UCSD-AML1 (cell line): ENCODE measurements at regions not wholly inside any gene's neighbourhood (a gene's known extent, or its start where the extent isn't known, plus 50 kb on each side); places are given as distances from the start of the nearest gene placed in this dataset.

Source experiments
- DNase-seq: peaks from one replicate; lab custom pipeline; 2025; ENCODE audit not compliant: unreplicated experiment; lab: John Stamatoyannopoulos, UW

- no peak for DNase-seq
Measured at GRCh38 chr11:45477588-45477987, 187.8 kb downstream of the CHST1 start.

DNA sequence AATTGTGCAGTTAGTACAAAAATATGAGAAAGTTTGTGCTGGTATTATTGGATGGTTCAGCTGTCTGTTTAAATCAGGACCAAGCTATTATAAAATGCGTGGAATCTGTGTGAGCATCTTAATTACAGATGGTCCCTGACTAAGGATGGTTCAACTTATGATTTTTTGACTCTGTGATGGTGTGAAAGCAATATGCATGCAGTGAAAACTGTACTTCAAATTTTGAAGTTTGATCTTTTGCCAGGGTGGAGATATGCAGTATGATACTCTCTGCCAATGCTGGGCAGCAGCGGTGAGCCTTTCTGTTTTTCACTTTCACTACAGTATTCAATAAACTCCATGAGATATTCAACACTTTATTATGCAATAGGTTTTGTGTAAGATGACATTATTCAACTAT is 189.3 kb downstream of the CHST1 start:
- no peak for DNase-seq

GRCh38 chr11:45475173-45475572 is 189.0 kb upstream of the SYT13 start:
- DNase-seq: no peak

DNA sequence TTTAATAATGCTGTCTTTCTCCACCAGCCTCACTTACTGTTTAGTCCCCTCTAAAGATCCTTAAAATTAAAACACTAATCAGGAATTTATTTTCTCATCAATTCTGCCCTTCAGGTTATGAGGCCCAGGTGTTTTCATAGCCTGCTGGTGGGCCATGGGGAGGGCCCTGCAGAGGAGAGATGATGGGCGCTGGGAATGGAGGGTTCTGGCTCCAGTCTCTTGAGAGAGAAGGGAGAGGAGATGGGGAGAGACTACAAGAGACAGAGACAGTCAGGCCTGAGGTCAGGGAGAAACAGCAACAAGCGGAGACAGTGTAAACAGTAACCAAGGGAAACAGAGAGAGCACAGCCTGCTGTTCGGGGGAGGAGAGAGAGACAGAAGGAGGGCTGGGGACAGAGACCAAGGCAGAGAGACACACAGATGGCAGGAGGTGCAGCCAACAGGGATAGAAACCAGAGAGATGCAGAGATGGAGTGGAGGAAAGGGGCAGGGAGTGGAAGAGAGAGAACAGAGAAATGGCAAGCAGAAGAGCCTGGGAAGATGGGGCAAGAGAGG is 187.3 kb upstream of the SYT13 start:
- DNase-seq: no peak

GRCh38 chr11:45472716-45473317 is 186.7 kb upstream of the SYT13 start:
- DNase-seq: no peak

GRCh38 chr11:45471266-45471665 is 185.1 kb upstream of the SYT13 start:
- no peak for DNase-seq

DNA sequence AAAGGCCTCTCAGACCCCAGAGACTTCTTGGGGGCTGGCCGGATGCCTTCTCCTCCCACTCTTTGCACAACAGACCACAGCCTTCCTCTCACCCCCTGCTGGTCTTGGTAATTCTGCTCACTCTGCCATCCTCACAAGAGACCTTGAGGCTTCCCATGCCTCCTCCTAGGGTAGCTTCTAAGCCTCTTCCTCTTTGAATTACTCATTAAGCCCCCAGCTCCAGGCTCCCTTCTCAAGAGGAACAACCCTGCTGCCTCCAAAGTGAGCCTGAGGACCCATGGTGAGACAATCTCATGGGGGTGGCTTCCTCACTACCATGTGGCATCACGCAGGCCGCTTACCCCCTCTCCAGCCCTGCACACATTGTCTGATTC is 184.6 kb upstream of the SYT13 start:
- no peak for DNase-seq

DNA sequence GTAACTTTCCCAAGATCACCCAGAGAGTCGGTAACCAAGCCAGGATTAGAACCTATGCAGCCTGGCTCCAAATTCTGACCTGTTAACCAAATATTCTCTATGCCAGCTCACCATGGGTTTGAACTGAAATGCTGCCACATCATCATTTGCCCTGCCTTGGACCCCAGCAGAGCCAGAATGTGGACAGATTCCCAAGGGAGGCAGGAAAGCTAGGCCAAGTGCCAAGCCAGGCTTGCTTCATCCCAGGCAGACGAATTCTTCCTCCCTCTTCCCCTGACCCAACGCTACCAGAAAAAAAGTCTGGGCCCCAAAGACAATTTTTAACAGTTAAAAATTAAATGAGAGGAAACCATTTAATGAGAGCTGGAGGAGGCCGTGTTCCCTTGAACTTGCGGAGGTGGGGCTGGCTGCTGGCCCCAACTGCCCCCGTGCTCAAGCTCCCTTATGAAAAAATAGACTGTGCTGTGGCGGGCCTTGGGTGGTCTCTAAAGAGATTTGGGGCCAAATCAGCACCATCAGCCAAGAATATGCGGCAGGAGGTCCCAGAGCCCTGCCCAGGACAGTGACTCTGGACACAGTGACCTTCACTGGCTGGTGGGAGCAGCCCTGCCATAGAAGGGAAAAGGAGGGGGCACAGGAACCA is 184.1 kb upstream of the SYT13 start:
- no peak for DNase-seq

GRCh38 chr11:45468267-45468856 is 182.2 kb upstream of the SYT13 start:
- DNase-seq: no peak

GRCh38 chr11:45463541-45463940 is 177.4 kb upstream of the SYT13 start:
- no peak for DNase-seq

DNA sequence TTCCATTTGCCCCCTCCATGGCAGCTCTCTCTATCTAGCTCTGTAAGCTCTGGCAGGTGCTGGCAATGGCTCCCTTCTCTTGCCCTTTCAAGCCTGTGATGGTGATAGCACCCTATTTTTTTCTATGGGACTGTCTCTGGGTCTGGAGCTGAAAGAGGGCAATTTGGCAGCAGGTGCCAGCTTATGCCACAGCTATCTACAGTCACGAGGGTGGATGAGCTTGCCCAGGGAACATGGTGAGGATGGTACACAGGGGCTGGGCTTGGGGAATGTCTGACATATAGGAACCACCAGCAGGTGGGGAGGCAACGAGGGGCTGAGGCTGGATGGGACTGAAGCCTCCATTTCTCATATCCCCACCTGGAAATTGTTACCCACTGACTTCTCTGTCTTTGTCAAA is 175.4 kb upstream of the SYT13 start:
- no peak for DNase-seq

GRCh38 chr11:45459491-45459890 is 173.3 kb upstream of the SYT13 start:
- no peak for DNase-seq

DNA sequence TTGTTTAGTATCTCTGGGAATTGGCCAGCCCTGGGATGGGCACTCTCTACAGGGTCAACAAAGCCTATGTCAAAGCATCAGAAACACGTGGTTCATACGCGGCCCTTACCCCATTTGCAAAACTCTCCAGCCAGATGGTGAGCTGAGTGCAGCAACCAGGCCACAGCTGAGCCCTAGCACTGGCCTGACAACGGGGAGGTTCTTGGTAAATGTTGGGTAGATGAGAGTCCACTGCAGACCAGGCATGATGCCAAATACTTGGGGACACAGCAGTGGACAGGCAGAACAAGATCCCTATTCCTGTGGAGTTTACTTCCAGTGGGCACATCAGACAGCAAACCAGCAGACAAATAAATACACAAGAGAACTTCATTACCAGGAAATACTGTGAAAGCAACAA is 172.1 kb upstream of the SYT13 start:
- no peak for DNase-seq

GRCh38 chr11:45457649-45458048 is 171.5 kb upstream of the SYT13 start:
- DNase-seq: no peak

GRCh38 chr11:45456686-45457085 is 170.5 kb upstream of the SYT13 start:
- DNase-seq: no peak

DNA sequence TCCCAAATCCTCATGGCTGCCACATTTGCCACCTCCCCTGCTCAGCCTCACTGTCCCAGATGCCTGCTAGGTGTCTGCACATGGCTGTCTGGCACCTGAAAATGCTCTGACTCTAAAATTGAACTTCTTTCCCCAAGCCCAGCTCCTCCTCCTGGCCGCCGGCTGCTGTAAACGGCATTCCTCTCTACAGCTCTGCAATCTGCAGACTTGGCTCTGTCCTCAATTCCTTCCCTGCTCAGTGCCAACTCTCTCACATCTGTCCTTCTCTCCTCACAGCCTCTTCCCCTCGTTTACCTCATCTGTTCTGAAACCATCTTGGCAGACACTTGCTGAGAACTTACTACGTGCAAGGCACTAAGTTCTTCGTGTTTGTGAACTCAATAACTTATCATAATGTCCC is 169.4 kb upstream of the SYT13 start:
- DNase-seq: no peak

- DNase-seq: no peak
Measured at GRCh38 chr11:45454917-45455401, 168.8 kb upstream of the SYT13 start.

DNA sequence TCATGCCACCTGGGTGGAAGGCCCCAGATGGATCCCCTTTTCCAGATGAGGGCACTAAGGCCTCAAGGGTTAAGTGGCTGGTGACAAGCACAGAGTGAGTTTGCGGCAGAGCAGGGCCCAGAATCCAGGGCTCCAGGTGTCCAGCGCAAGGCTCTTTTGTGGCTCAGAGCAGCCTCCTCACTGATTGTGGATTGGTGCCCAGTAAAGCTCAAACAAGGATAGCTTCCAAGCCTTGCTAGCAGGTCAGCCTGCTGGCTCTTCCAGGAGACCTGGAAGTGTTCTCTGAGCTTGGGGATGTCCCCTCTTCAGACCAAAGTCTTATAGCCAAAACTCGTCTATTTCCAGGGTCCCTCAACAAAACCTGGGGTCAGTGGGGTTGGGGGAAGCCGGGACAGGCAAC is 167.6 kb upstream of the SYT13 start:
- DNase-seq: no peak

DNA sequence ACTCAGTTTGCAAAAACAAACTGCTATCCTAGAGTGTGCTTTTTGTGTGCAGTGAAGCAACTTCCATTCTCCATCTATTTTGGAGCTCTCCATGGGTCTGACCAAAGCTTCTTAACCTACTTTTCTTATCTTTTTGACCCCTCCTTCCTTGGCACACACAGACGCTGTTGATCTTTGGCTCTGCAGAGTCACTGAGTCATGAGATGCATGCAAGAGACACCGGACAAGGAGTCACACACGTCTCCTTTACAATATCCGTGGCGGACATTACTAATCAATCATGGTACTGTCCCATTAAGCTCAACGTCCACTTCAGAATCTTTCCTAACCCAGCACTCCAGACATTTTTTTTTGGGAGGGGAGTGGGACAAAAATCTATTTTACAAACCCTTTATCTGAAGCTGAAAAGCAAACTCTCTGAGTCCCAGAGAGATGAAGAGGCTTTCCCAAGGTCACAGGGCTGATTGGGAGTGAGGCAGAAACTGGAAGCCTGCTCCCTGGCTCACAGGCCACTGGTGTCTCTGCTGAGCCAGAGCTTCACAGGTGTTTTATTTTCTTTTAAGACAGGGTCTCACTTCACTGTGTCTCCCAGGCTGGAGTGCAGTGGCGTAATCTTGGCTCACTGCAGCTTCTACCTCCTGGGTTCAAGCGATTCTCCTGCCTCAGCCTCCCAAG is 165.8 kb upstream of the SYT13 start:
- no peak for DNase-seq

GRCh38 chr11:45450189-45450588 is 164.0 kb upstream of the SYT13 start:
- DNase-seq: no peak

- no peak for DNase-seq
Measured at GRCh38 chr11:45449036-45449601, 163.0 kb upstream of the SYT13 start.
